Loucy (cell line): ENCODE measurements at regions not wholly inside any gene's neighbourhood (a gene's known extent, or its start where the extent isn't known, plus 50 kb on each side); places are given as distances from the start of the nearest gene placed in this dataset.

ENCODE experiments used
- EZH2phosphoT487 ChIP-seq: fragments of 200-600 bp; IDR thresholded peaks from 2 replicates; pipeline ENCODE4 v1.6.1; 2018; ENCODE audit warnings: antibody characterized with exemption, mild to moderate bottlenecking, moderate library complexity, borderline replicate concordance
- TF ChIP-seq, protein P1 (sequence below): fragments of 200-600 bp; sonication (generic); conservative IDR thresholded peaks from 2 replicates; pipeline ENCODE4 v1.5.1; 2014; ENCODE audit warnings: mild to moderate bottlenecking, antibody characterized with exemption, low read length

DNA sequence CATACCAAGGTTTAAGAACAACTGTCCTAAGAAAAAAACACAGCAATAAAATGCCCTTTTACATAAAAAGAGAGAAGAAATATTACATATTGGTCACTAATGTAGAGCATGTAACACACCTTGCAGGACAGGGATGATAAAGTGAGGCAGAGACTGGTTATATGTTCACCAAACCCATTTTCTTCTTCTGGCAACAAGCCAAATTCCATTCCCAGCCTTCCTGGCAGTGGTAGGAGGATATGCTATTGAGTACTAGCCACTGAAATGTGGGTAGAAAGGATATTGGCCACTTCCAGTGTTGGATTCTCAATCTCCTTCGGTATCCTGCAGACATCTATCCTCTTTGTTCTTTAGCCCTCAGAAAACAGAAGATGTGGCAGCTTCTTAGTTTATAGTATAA, 105.2 kb upstream of the SHISA6 start:
- TF ChIP-seq, protein P1, sequence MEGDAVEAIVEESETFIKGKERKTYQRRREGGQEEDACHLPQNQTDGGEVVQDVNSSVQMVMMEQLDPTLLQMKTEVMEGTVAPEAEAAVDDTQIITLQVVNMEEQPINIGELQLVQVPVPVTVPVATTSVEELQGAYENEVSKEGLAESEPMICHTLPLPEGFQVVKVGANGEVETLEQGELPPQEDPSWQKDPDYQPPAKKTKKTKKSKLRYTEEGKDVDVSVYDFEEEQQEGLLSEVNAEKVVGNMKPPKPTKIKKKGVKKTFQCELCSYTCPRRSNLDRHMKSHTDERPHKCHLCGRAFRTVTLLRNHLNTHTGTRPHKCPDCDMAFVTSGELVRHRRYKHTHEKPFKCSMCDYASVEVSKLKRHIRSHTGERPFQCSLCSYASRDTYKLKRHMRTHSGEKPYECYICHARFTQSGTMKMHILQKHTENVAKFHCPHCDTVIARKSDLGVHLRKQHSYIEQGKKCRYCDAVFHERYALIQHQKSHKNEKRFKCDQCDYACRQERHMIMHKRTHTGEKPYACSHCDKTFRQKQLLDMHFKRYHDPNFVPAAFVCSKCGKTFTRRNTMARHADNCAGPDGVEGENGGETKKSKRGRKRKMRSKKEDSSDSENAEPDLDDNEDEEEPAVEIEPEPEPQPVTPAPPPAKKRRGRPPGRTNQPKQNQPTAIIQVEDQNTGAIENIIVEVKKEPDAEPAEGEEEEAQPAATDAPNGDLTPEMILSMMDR, result no peak
- no peak for TF ChIP-seq EZH2phosphoT487
